LNCaP clone FGC (cell line): ENCODE measurements at regions not wholly inside any gene's neighbourhood (a gene's known extent, or its start where the extent isn't known, plus 50 kb on each side); places are given as distances from the start of the nearest gene placed in this dataset.

Source experiments
- DNase-seq: peaks from one replicate; pipeline ENCODE4 v3.0.0-alpha.2; 2011; ENCODE audit warnings: low read depth
- H3K4me3 ChIP-seq: 2 replicates; pipeline ENCODE4 v1.5.1; 2011; ENCODE audit warnings: mild to moderate bottlenecking, low read depth, low read length, control low read depth
- CTCF ChIP-seq: IDR thresholded peaks from 2 replicates; pipeline ENCODE4 v1.5.1; 2012; ENCODE audit warnings: mild to moderate bottlenecking; ENCODE audit not compliant: control insufficient read depth, insufficient read depth; ENCODE audit errors: extremely low read depth

GRCh38 chr10:10596256-10596655, 421.4 kb upstream of the CELF2 start:
- H3K4me3 ChIP-seq, result no peak overlapping the region
- no peak for DNase-seq

GRCh38 chr10:10598297-10598696, 419.4 kb upstream of the CELF2 start:
- DNase-seq, result no peak
- TF ChIP-seq CTCF, result no peak
- no peak overlapping the region for H3K4me3 ChIP-seq

More at GRCh38 chr10:10596256-10596655, 421.4 kb upstream of the CELF2 start:
- TF ChIP-seq CTCF, result no peak

GRCh38 chr10:10600004-10600403, 417.7 kb upstream of the CELF2 start:
- no peak for DNase-seq
- TF ChIP-seq CTCF, result no peak

DNA sequence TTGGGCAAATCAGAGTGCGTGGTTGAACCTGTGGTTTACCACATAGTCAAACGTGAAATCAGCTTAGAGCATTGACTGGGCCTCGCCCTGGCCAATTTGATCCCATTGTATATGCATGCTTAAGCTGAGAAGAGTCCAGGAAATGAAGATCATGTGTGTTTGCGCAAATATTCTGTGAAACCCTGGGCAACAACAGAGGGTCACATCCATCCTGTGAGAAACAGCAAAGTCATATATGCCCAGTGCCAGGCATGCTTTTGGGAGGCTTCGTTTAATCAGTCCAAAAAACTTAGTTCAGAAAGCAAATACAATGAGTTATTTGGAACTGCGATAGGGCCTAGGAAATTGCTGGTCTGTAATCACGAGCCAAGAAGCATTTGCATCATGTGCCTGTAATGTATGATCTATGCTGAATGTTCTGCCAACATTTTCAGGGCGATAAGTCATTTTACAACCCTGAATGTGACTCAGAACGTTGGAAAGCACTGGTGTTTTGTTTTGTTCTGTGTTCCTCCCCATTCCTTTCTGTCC, 412.1 kb upstream of the CELF2 start:
- no peak overlapping the region for H3K4me3 ChIP-seq
- no peak for DNase-seq
- no peak for TF ChIP-seq CTCF

More at GRCh38 chr10:10600004-10600403, 417.7 kb upstream of the CELF2 start:
- H3K4me3 ChIP-seq, result no peak overlapping the region

DNA sequence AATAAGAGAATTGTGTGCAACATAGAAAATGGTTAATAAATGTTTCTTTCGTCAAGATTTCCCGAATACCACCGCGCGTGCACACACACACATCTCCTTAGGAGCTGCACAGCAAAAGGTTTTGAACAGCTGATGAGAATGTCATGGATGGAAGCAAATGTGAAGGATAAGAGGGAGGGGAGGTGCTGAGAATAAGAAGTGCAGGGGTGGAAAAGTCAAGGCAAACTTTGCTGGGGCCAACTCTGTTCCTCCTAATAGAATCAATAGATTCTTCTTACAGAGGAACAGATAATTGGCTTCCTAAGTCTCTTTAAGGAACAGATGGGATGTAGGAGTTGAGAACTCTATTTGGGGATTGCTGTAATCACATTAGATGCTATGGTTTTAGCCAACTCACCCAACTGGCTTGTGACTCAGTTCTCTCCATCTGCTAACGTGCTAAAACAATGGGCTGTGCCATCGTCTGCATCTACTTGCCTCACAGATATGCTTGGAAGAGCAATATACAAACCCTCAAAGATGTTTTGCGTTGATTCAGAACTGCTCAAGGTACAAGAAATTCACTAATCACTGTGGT, 408.2 kb upstream of the CELF2 start:
- no peak overlapping the region for H3K4me3 ChIP-seq
- DNase-seq, result no peak
- no peak for TF ChIP-seq CTCF

GRCh38 chr10:10610171-10610570, 407.5 kb upstream of the CELF2 start:
- H3K4me3 ChIP-seq, result no peak overlapping the region
- DNase-seq, result no peak
- TF ChIP-seq CTCF, result no peak

DNA sequence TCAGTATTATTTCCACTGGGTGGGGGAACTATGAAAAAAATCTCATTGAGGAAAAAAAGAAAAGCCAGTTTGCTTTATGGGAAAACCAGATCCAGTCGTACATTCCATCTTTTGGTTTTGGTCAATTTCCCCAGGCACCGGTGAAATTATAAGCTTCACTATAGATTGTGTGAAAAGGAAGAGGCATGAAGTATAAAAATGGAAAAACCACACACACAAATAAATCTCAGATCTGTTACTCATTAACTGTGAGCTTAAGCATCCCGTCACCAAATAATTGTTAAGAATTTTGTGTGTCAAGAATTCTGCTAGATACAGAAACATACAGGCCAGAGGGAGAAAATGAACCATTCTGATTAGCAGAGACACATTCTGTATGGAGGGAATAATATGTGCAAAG, 405.5 kb upstream of the CELF2 start:
- no peak for DNase-seq
- no peak for TF ChIP-seq CTCF
- no peak overlapping the region for H3K4me3 ChIP-seq
